ENCODE measurements at regions not wholly inside any gene's neighbourhood (a gene's known extent, or its start where the extent isn't known, plus 50 kb on each side); places are given as distances from the start of the nearest gene placed in this dataset.

- CTCF ChIA-PET: interaction anchor here (0.6 to 1.2 kb wide), 3 partner anchors 466 to 1915 kb away, joined by 3 read pairs; no protein-coding TSS in a partner anchor
- TF ChIP-seq TCF7L2 (IDR thresholded peaks at IDR 0.05; ENCODE audit: borderline replicate concordance, low read depth, low read length): peak; percentile 55; the same call in 1 of the 2 replicates
- TF ChIP-seq ZNF629 (tag by site-specific recombination; IDR thresholded peaks at IDR 0.05): peak; percentile 33; the same call in 1 of the 2 replicates
- TF ChIP-seq ZBTB21 (tag by site-specific recombination; IDR thresholded peaks at IDR 0.05): peak; percentile 36; the same call in 1 of the 2 replicates
- peak; percentile 67 for TF ChIP-seq ATF2 (tag by site-specific recombination; IDR thresholded peaks at IDR 0.05; ENCODE audit: low read depth)
- no peak for TF ChIP-seq ZNF202 (tag by site-specific recombination; IDR thresholded peaks at IDR 0.05; ENCODE audit: borderline replicate concordance)
- TF ChIP-seq ZNF664 (tag by site-specific recombination; IDR thresholded peaks at IDR 0.05): peak; percentile 71; the same call in 1 of the 2 replicates
- no peak for TF ChIP-seq ZNF530 (tag by site-specific recombination; IDR thresholded peaks at IDR 0.05; ENCODE audit: low read depth)
- TF ChIP-seq ZNF560 (tag by site-specific recombination; IDR thresholded peaks at IDR 0.05; ENCODE audit: borderline replicate concordance): no peak
These were observed 414.4 kb downstream of the MTX2 start for GRCh38 chr2:176683618-176684111.

GRCh38 chr2:176685908-176686307 is 416.7 kb downstream of the MTX2 start:
- H3K4me1 ChIP-seq (ENCODE audit: control insufficient read depth, insufficient read depth, low read length): peaks cover 3% of the 10 kb centered on the region; the same call in 1 of the 2 replicates
- TF ChIP-seq REPIN1 (tag by site-specific recombination; IDR thresholded peaks at IDR 0.05; ENCODE audit: low read depth) (no peak), ZNF624 (tag by site-specific recombination; IDR thresholded peaks at IDR 0.05) (no peak), ZNF623 (tag by site-specific recombination; IDR thresholded peaks at IDR 0.05) (no peak), ZNF2 (tag by site-specific recombination; IDR thresholded peaks at IDR 0.05) (no peak), GLIS2 (tag by site-specific recombination; IDR thresholded peaks at IDR 0.05) (no peak), ZNF169 (tag by site-specific recombination; IDR thresholded peaks at IDR 0.05) (no peak)
- no peak overlapping the region for H3K4me3 ChIP-seq (ENCODE audit: low read depth, low read length)
- H3K36me3 ChIP-seq (ENCODE audit: control insufficient read depth in 2 of 2, insufficient read depth in 1 of 2, low read length in 2 of 2): no peaks in the 10 kb centered on the region
- ChIA-PET CTCF (interaction anchor here (0.6 to 1.7 kb wide), 4 partner anchors 11 to 1001 kb away, joined by 3 to 7 read pairs (median 4); no protein-coding TSS in a partner anchor), POLR2A (no interaction called here)
- H3K27ac ChIP-seq (ENCODE audit: extremely low read depth, low read depth, low read length): no peak overlapping the region
- H3K9me3 ChIP-seq (ENCODE audit: control insufficient read depth, insufficient read depth, low read depth, low read length): no peaks in the 10 kb centered on the region

More at GRCh38 chr2:176683618-176684111, 414.4 kb downstream of the MTX2 start:
- Histone ChIP-seq H3K36me3 (ENCODE audit: control insufficient read depth in 2 of 2, insufficient read depth in 1 of 2, low read length in 2 of 2) (no peaks in the 10 kb centered on the region), H3K4me1 (ENCODE audit: control insufficient read depth, insufficient read depth, low read length) (peaks cover 6% of the 10 kb centered on the region; the same call in 1 of the 2 replicates), H3K27ac (ENCODE audit: extremely low read depth, low read depth, low read length) (no peak overlapping the region), H3K4me3 (ENCODE audit: low read depth, low read length) (no peak overlapping the region), H3K9me3 (ENCODE audit: control insufficient read depth, insufficient read depth, low read depth, low read length) (no peaks in the 10 kb centered on the region)
- POLR2A ChIA-PET: interaction anchor here (0.5 kb wide), 1 partner anchor 450 kb away, joined by 3 read pairs; no protein-coding TSS in a partner anchor

- H3K36me3 ChIP-seq (ENCODE audit: control insufficient read depth in 2 of 2, insufficient read depth in 1 of 2, low read length in 2 of 2): no peaks in the 10 kb centered on the region
- H3K4me3 ChIP-seq (ENCODE audit: low read depth, low read length): no peak overlapping the region
- H3K27ac ChIP-seq (ENCODE audit: extremely low read depth, low read depth, low read length): no peak overlapping the region
- H3K4me1 ChIP-seq (ENCODE audit: control insufficient read depth, insufficient read depth, low read length): peaks cover 3% of the 10 kb centered on the region; the same call in 1 of the 2 replicates
- ChIA-PET CTCF (interaction anchor here (0.6 to 1.7 kb wide), 7 partner anchors 7 to 1001 kb away, joined by 3 to 7 read pairs (median 3); no protein-coding TSS in a partner anchor), POLR2A (no interaction called here)
- TF ChIP-seq ZNF138 (tag by site-specific recombination; IDR thresholded peaks at IDR 0.05; ENCODE audit: borderline replicate concordance) (no peak), ZNF785 (tag by site-specific recombination; IDR thresholded peaks at IDR 0.05) (no peak), ZNF16 (tag by site-specific recombination; IDR thresholded peaks at IDR 0.05; ENCODE audit: low read depth) (no peak), ZNF24 (tag by site-specific recombination; IDR thresholded peaks at IDR 0.05) (no peak), YY2 (tag by site-specific recombination; IDR thresholded peaks at IDR 0.05) (no peak), ZNF121 (tag by site-specific recombination; IDR thresholded peaks at IDR 0.05) (no peak), KLF1 (tag by site-specific recombination; IDR thresholded peaks at IDR 0.05) (no peak), TRIM28 (IDR thresholded peaks at IDR 0.05; ENCODE audit: borderline replicate concordance, low read length) (no peak), SP7 (tag by site-specific recombination; IDR thresholded peaks at IDR 0.05) (no peak), ZNF239 (tag by site-specific recombination; IDR thresholded peaks at IDR 0.05) (no peak), HOXA7 (CRISPR knock-in tag; IDR thresholded peaks at IDR 0.05; ENCODE audit: borderline replicate concordance) (no peak)
- TF ChIP-seq, protein P1, sequence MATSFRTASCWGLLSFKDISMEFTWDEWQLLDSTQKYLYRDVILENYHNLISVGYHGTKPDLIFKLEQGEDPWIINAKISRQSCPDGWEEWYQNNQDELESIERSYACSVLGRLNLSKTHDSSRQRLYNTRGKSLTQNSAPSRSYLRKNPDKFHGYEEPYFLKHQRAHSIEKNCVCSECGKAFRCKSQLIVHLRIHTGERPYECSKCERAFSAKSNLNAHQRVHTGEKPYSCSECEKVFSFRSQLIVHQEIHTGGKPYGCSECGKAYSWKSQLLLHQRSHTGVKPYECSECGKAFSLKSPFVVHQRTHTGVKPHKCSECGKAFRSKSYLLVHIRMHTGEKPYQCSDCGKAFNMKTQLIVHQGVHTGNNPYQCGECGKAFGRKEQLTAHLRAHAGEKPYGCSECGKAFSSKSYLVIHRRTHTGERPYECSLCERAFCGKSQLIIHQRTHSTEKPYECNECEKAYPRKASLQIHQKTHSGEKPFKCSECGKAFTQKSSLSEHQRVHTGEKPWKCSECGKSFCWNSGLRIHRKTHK (tag by site-specific recombination; IDR thresholded peaks at IDR 0.05): no peak
- TF ChIP-seq, protein P2, sequence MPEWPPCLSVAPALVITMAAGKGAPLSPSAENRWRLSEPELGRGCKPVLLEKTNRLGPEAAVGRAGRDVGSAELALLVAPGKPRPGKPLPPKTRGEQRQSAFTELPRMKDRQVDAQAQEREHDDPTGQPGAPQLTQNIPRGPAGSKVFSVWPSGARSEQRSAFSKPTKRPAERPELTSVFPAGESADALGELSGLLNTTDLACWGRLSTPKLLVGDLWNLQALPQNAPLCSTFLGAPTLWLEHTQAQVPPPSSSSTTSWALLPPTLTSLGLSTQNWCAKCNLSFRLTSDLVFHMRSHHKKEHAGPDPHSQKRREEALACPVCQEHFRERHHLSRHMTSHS (tag by site-specific recombination; IDR thresholded peaks at IDR 0.05): no peak
- no peaks in the 10 kb centered on the region for H3K9me3 ChIP-seq (ENCODE audit: control insufficient read depth, insufficient read depth, low read depth, low read length)
These were observed 417.1 kb downstream of the MTX2 start for GRCh38 chr2:176686328-176686727.
